Psoas muscle (tissue), 7 donors: ENCODE measurements at regions not wholly inside any gene's neighbourhood (a gene's known extent, or its start where the extent isn't known, plus 50 kb on each side); places are given as distances from the start of the nearest gene placed in this dataset.

Source experiments
- ATAC-seq, 4 donors: fragments of 200-7000 bp; cut with Tn5 transposase; one replicate each; pipeline ENCODE4 v1.9.1; 2020; ENCODE audit warnings: moderate library complexity in 3 of 4, mild to moderate bottlenecking in 2 of 4
- DNase-seq, 2 donors: peaks; one replicate each; pipeline ENCODE4 v3.0.0-alpha.2; 2020
- H3K27ac ChIP-seq: fragments of 200-600 bp; one replicate; pipeline ENCODE4 v1.8.0; 2022
- H3K27me3 ChIP-seq, 3 donors: fragments of 200-600 bp in 1 of 3; one replicate each; pipeline versions ENCODE4 v1.6.1 to v1.8.0; 2013 to 2022; ENCODE audit warnings: low read length in 2 of 3, mild to moderate bottlenecking in 2 of 3, moderate library complexity in 1 of 3; ENCODE audit not compliant: insufficient read depth in 3 of 3
- H3K36me3 ChIP-seq, 2 donors: fragments of 200-600 bp in 1 of 2; one replicate each; pipeline versions ENCODE4 v1.6.1 to v1.8.0; 2013 to 2022; ENCODE audit warnings: low read depth in 1 of 2, mild to moderate bottlenecking in 1 of 2, moderate library complexity in 1 of 2; ENCODE audit not compliant: insufficient read depth in 1 of 2
- H3K4me1 ChIP-seq: fragments of 200-600 bp; one replicate; pipeline ENCODE4 v1.8.0; 2022
- H3K4me3 ChIP-seq: fragments of 200-600 bp; one replicate; pipeline ENCODE4 v1.8.0; 2022; ENCODE audit warnings: mild to moderate bottlenecking
- H3K9me3 ChIP-seq: fragments of 200-600 bp; one replicate; pipeline ENCODE4 v1.8.0; 2022
- WGBS, 3 donors: extraction: QIAGEN DNeasy Blood & Tissue Kit; methylation state at CpG; one replicate each; pipeline versions ENCODE4 v1.1.6 to v1.1.7; 2013; 5-methylcytosine and 5-hydroxymethylcytosine counted together
- intact Hi-C, 2 donors: fragments of 100-400 bp; cut with DNase I; formaldehyde crosslinking; loops; one replicate each; pipeline versions ENCODE4 v1.11.0 to v1.14.2; 2022
- TF ChIP-seq, protein P1 (sequence below): fragments of 200-600 bp; IDR thresholded peaks from one replicate; pipeline ENCODE4 v1.8.0; 2022; ENCODE audit warnings: antibody characterized with exemption
- donor health status: healthy with polysubstance abuse.
- donor health status: DM: no; HTN: no; CAD: no; lungs with moderate emphysema.
- donor health status: Bipolar disorder and iron deficiency.
- donor health status: healthy.
- donor health status: DM: yes; HTN: yes; CAD: no.
- donor health status: DM: no; HTN: no; CAD: no.
- donor health status: DM: yes; HTN: yes; CAD: no.

DNA sequence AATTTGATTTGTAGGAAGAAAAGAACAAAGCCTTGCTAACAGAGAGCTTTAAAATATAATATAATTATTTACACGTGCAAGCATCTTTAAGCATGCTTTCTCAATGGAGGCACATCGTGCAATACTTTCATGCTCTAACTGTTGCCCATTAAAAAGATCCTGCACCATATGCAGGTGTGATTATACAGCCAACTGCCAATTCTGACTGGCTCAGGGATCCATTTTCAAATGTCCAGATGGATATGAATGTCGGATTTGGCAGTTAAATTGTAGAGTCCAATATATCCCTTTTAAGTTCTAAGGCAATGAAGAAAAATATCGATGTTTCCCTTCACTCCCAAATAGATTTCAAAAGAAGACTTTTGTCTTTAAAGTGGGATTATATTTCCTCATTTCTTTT lies 416.4 kb upstream of the CD180 start:
- 39 to 57% (median 44%) methylated on average over 4 of the region's 4 CpGs for WGBS, 3 donors
- DNase-seq (no peak), ATAC-seq (no peak)
- Histone ChIP-seq H3K9me3 (no peaks in the 10 kb centered on the region), H3K27ac (no peak overlapping the region), H3K4me3 (no peak overlapping the region), H3K27me3 (no peaks in the 10 kb centered on the region), H3K36me3 (no peaks in the 10 kb centered on the region), H3K4me1 (no peaks in the 10 kb centered on the region)
- intact Hi-C loops, result no loop called here
- TF ChIP-seq, protein P1, sequence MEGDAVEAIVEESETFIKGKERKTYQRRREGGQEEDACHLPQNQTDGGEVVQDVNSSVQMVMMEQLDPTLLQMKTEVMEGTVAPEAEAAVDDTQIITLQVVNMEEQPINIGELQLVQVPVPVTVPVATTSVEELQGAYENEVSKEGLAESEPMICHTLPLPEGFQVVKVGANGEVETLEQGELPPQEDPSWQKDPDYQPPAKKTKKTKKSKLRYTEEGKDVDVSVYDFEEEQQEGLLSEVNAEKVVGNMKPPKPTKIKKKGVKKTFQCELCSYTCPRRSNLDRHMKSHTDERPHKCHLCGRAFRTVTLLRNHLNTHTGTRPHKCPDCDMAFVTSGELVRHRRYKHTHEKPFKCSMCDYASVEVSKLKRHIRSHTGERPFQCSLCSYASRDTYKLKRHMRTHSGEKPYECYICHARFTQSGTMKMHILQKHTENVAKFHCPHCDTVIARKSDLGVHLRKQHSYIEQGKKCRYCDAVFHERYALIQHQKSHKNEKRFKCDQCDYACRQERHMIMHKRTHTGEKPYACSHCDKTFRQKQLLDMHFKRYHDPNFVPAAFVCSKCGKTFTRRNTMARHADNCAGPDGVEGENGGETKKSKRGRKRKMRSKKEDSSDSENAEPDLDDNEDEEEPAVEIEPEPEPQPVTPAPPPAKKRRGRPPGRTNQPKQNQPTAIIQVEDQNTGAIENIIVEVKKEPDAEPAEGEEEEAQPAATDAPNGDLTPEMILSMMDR, result no peak

DNA sequence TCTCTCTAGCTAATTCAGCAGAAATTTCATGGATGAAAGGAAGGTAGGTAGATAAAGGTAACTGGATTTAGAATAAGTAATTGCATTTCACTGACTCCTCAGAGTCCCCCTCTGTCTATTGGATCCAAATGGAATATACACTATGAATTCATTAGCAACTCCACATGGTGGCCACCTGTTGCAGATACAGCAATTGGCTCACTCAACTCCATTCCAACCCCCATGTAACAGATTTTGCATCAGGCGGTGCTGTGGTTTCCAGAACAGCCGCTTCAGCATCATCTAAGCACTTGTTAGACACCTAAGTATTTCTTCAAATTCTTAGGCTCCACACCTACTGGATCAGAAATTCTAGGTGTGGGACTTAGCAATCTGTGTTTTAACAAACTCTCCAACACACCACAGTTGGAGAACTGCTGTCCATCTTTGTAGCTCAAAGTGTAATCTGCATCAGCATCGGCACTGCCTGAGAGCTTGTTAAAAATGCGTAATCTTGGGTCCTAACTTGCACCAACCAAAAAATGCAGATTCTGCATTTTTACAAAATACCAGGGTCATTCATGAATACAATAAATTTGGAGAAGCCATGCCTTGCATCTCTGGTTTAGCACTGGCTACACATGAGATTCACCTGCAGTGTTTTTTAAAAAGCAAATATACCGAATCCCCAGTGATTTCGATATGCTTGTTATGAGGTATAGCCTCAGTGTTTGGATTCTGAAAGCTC lies 413.8 kb upstream of the CD180 start:
- WGBS, 3 donors, result 67 to 80% (median 79%) methylated on average over 6 of the region's 6 CpGs

DNA sequence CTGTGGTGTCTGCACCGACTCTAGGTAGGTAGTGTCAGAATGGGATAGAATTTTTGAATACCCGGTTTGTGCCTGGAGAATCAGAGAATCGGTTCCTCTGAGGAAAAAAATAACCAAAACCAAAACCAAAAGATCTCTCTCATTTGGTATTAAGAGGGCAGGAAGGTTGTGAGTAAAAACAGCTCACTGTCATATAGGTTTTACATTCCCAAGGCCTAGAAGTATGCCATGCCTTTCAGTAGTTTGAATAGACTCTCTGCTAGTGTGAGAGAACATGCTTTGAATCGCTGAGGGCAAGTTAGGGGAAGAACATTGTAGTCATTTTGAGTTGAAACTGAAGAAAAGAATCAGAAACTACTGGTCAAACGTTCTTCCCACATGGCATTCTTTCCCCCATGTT lies 411.4 kb upstream of the CD180 start:
- Histone ChIP-seq H3K27ac (no peak overlapping the region), H3K36me3 (no peaks in the 10 kb centered on the region), H3K9me3 (no peaks in the 10 kb centered on the region), H3K27me3 (peaks cover 0 to 3% (median 0%) of the 10 kb centered on the region in 3 donors), H3K4me3 (no peak overlapping the region), H3K4me1 (no peaks in the 10 kb centered on the region)
- TF ChIP-seq, protein P1, result no peak
- DNase-seq (no peak), ATAC-seq (no peak)
- WGBS, 3 donors, result 90 to 92% (median 91%) methylated on average over 5 of the region's 5 CpGs
- intact Hi-C loops, result no loop called here

More for the DNA sequence above, 413.8 kb upstream of the CD180 start:
- ATAC-seq (no peak), DNase-seq (no peak)
- no peaks in the 10 kb centered on the region for H3K9me3 ChIP-seq
- H3K36me3 ChIP-seq, result no peaks in the 10 kb centered on the region
- peaks cover 0 to 3% (median 0%) of the 10 kb centered on the region in 3 donors for H3K27me3 ChIP-seq
- H3K27ac ChIP-seq, result no peak overlapping the region
- no peaks in the 10 kb centered on the region for H3K4me1 ChIP-seq
- TF ChIP-seq, protein P1, result no peak
- no peak overlapping the region for H3K4me3 ChIP-seq
- intact Hi-C loops, result no loop called here

DNA sequence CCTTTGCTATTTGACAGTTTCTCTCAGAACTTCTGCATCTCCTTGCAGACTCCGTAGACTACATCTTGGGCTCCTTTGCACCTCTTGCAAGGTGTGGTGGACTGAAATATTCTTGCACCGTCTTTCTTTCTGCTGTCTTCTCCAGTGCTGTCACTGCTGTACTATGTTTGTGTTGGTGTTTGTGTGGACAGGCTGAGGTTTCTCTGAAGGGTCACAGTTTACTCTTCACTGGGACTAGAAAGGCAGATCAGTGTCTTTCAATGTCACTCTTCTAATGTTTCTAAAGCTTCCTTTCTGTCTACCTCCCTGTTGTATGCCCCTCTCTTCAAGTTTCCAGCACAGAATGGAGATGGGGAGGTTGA lies 410.0 kb upstream of the CD180 start:
- Histone ChIP-seq H3K4me3 (no peak overlapping the region), H3K36me3 (no peaks in the 10 kb centered on the region), H3K4me1 (no peaks in the 10 kb centered on the region), H3K27me3 (peaks cover 0 to 3% (median 0%) of the 10 kb centered on the region in 3 donors), H3K27ac (no peak overlapping the region), H3K9me3 (no peaks in the 10 kb centered on the region)
- intact Hi-C loops, result loop anchor here in 1 of 2 donors (1.0 kb wide), 1 partner anchor 165 kb away; no protein-coding TSS in a partner anchor
- ATAC-seq (no peak), DNase-seq (no peak)
- TF ChIP-seq, protein P1, result no peak
- WGBS, 3 donors, result 94 to 100% (median 99%) methylated on average over 2 of the region's 2 CpGs
